Colonic mucosa (tissue), 4 donors: ENCODE measurements at regions not wholly inside any gene's neighbourhood (a gene's known extent, or its start where the extent isn't known, plus 50 kb on each side); places are given as distances from the start of the nearest gene placed in this dataset.

Experiments
- DNase-seq: peaks from one replicate; pipeline ENCODE4 v3.0.0-alpha.2; 2020
- H3K27ac ChIP-seq: fragments of 200-600 bp; one replicate; pipeline ENCODE4 v1.8.0; 2021
- H3K27me3 ChIP-seq: fragments of 200-600 bp; one replicate; pipeline ENCODE4 v1.8.0; 2021
- H3K36me3 ChIP-seq: fragments of 200-600 bp; one replicate; pipeline ENCODE4 v1.8.0; 2021
- H3K4me1 ChIP-seq: fragments of 200-600 bp; one replicate; pipeline ENCODE4 v1.8.0; 2021; ENCODE audit warnings: mild to moderate bottlenecking
- H3K4me3 ChIP-seq: fragments of 200-600 bp; one replicate; pipeline ENCODE4 v1.8.0; 2021
- H3K9ac ChIP-seq, 2 donors: one replicate each; pipeline ENCODE4 v1.7.0; 2013; ENCODE audit warnings: control low read depth in 2 of 2, low read depth in 2 of 2, low read length in 2 of 2
- H3K9me3 ChIP-seq: fragments of 200-600 bp; one replicate; pipeline ENCODE4 v1.8.0; 2021
- intact Hi-C: fragments of 100-400 bp; cut with DNase I; formaldehyde crosslinking; loops from one replicate; pipeline ENCODE4 v1.14.1; 2022
- TF ChIP-seq, protein P1 (sequence below): fragments of 200-600 bp; IDR thresholded peaks from one replicate; pipeline ENCODE4 v1.8.0; 2022; ENCODE audit warnings: antibody characterized with exemption, mild to moderate bottlenecking
- donor health status: healthy.
- donor health status: DM: no; HTN: no; CAD: no.
- donor health status: DM: no; HTN: no; CAD: no.

DNA sequence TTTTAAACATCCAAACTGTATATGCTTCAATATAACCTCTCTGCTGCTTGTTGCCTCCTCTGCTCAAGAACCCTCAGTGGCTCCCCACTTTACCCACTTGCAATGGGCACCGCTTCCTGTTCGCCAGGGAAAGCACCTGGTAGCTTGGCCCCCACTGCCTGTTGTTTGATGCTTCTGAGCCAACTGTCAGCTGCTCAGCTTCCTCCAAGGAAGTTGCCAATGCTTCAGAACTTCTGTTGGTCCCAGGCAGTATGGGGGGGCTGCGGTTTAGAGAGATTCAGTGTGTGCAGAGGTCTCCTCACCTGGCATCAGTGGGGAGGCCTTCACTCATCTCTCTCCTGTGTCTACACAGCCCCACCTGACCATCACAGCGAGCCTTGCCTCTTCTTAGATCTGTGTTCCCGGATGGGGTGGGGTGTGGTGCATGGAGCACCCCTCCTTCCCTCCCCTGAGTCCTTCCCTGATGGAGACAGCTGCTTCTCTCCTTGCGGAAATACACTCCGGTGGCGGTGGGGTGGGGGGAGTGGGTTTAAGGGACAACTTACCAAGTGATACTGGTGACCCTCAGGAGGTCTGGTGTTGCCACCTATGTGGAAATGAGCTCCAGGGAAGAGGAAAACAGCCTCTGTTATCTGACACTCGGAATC lies 308.1 kb downstream of the CDH26 start:
- no peak overlapping the region for H3K4me3 ChIP-seq
- TF ChIP-seq, protein P1, sequence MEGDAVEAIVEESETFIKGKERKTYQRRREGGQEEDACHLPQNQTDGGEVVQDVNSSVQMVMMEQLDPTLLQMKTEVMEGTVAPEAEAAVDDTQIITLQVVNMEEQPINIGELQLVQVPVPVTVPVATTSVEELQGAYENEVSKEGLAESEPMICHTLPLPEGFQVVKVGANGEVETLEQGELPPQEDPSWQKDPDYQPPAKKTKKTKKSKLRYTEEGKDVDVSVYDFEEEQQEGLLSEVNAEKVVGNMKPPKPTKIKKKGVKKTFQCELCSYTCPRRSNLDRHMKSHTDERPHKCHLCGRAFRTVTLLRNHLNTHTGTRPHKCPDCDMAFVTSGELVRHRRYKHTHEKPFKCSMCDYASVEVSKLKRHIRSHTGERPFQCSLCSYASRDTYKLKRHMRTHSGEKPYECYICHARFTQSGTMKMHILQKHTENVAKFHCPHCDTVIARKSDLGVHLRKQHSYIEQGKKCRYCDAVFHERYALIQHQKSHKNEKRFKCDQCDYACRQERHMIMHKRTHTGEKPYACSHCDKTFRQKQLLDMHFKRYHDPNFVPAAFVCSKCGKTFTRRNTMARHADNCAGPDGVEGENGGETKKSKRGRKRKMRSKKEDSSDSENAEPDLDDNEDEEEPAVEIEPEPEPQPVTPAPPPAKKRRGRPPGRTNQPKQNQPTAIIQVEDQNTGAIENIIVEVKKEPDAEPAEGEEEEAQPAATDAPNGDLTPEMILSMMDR = no peak
- no peaks in the 10 kb centered on the region for H3K9me3 ChIP-seq
- no peaks in the 10 kb centered on the region for H3K36me3 ChIP-seq
- H3K27ac ChIP-seq = no peak overlapping the region
- no peaks in the 10 kb centered on the region for H3K27me3 ChIP-seq
- H3K4me1 ChIP-seq = no peaks in the 10 kb centered on the region
- no peak for DNase-seq
- no peak overlapping the region for H3K9ac ChIP-seq
- intact Hi-C loops = no loop called here

DNA sequence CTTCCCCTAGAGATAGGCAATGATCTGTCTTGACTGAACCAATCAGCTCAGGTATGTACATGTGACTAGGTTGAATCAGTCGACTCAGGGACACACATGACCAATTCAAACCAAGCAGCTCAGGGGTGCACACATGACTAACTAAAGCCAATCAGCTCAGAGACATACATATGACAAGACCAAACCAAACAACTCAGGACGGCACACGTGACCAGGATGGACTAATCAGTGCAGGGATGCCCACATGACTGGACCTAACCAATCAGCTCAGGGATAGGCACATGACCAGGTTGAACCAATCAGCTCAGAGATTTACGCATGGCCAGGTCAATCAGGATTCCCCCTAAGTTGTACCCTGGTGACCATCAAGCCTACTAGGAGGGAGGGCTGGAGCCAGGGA lies 310.3 kb downstream of the CDH26 start:
- H3K27me3 ChIP-seq = no peaks in the 10 kb centered on the region
- H3K9me3 ChIP-seq = no peaks in the 10 kb centered on the region
- no peak overlapping the region for H3K27ac ChIP-seq
- H3K9ac ChIP-seq = no peak overlapping the region
- no peaks in the 10 kb centered on the region for H3K4me1 ChIP-seq
- DNase-seq = no peak
- intact Hi-C loops = no loop called here
- TF ChIP-seq, protein P1 = no peak
- no peaks in the 10 kb centered on the region for H3K36me3 ChIP-seq
- H3K4me3 ChIP-seq = no peak overlapping the region

DNA sequence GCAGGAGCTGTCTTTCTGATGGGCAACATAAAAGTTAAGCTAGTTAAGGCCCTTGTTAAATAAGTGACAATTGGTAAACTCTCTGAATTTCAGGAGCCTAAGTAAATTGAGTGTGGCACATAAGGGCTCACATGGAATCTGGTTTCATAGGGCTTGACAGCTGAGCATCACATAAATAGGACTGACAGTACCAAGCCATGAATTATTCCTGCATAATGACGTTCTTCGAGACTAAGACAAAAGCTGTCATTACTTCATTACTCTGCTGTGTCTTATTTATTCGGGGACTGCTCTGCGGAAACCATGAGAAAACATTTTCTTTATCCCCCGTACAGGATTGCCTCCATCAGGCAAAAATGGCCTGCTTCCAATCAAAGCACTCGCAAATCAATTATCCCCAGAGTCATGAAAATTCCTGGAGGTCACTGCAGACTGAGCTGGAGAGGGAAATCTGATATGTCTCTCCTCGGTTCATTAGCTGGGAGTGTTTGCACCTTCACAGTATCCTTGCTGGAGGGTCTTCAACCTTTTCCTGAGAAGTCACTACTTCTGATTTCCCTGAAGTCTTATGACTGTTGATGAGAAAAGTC lies 311.4 kb downstream of the CDH26 start:
- TF ChIP-seq, protein P1 = no peak
- Histone ChIP-seq H3K4me1 (no peaks in the 10 kb centered on the region), H3K9ac (no peak overlapping the region), H3K4me3 (no peak overlapping the region), H3K27me3 (no peaks in the 10 kb centered on the region), H3K36me3 (no peaks in the 10 kb centered on the region), H3K27ac (no peak overlapping the region), H3K9me3 (no peaks in the 10 kb centered on the region)
- DNase-seq = no peak
- intact Hi-C loops = no loop called here

DNA sequence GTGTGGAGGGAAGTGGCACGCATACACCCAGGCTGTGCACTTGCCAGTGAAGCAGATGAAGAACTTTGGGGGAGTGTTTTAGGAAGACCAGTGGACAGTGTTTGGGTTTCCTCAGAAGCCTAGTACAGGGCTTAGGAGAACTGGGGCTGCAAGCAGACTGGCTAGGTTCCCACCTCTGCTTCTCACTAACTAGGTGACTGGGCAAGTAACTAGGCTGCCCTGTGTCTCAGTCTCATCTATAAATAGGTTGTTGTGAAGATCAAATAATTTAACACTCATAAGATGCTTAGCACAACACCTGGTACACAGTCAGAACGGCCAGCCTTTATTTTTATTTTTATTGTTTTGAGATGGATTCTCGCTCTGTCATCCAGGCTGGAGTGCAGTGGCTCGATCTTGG lies 312.1 kb downstream of the CDH26 start:
- TF ChIP-seq, protein P1 = no peak
- Histone ChIP-seq H3K36me3 (no peaks in the 10 kb centered on the region), H3K4me1 (no peaks in the 10 kb centered on the region), H3K9me3 (no peaks in the 10 kb centered on the region), H3K27ac (no peak overlapping the region), H3K9ac (no peak overlapping the region), H3K27me3 (no peaks in the 10 kb centered on the region), H3K4me3 (no peak overlapping the region)
- DNase-seq = no peak
- intact Hi-C loops = no loop called here

DNA sequence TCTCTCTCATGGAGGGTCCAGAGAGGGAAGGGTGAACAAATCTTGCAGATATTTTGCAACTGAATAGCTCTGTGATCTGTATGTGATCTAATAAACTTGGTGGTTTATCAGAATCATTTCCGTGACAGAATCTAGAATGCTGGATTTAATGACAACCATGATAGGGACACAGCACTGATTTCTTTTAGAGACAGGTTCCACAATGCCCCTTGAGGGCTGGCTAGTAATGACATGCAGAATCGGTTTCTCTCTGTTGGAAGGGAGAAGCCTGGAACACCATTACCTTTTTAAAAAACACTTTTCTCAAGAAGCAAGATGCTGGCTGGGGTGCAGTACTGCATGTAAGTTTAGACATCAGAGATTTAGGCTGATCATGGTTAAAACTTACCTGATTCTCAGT lies 313.4 kb downstream of the CDH26 start:
- no peaks in the 10 kb centered on the region for H3K36me3 ChIP-seq
- DNase-seq = no peak
- H3K27me3 ChIP-seq = no peaks in the 10 kb centered on the region
- H3K9ac ChIP-seq = no peak overlapping the region
- no peaks in the 10 kb centered on the region for H3K4me1 ChIP-seq
- H3K27ac ChIP-seq = no peak overlapping the region
- intact Hi-C loops = no loop called here
- TF ChIP-seq, protein P1 = no peak
- H3K4me3 ChIP-seq = no peak overlapping the region
- no peaks in the 10 kb centered on the region for H3K9me3 ChIP-seq
